Body of pancreas (tissue), 4 donors: ENCODE measurements at regions not wholly inside any gene's neighbourhood (a gene's known extent, or its start where the extent isn't known, plus 50 kb on each side); places are given as distances from the start of the nearest gene placed in this dataset.
A peak's percentile ranks its signal among the peaks of the same experiment; 100 is the strongest.

Experiments used
- ATAC-seq: fragments of 150-250 bp; one replicate; pipeline ENCODE4 v1.9.1; 2016
- DNase-seq, 4 donors: peaks; one replicate each; pipeline ENCODE4 v3.0.0-alpha.2; 2019
- H3K27ac ChIP-seq, 4 donors: fragments of 200-600 bp; sonication (generic); 1 replicate in 3 of 4; 2 replicates in 1 of 4; pipeline versions ENCODE4 v1.5.1 to v1.6.1; 2016 to 2019; ENCODE audit warnings: mild to moderate bottlenecking in 1 of 4, mixed read lengths in 1 of 4, moderate library complexity in 1 of 4
- H3K27me3 ChIP-seq, 2 donors: fragments of 200-600 bp; sonication (generic); one replicate each; pipeline ENCODE4 v1.6.0; 2016; ENCODE audit warnings: mild to moderate bottlenecking in 1 of 2
- H3K36me3 ChIP-seq, 2 donors: fragments of 200-600 bp; sonication (generic); replicated peaks in 1 of 2; 2 replicates each; pipeline ENCODE4 v1.5.1; 2016; ENCODE audit warnings: low read depth in 2 of 2; ENCODE audit not compliant: insufficient read depth in 1 of 2
- H3K4me1 ChIP-seq: fragments of 200-600 bp; sonication (generic); one replicate; pipeline ENCODE4 v1.6.0; 2016
- H3K4me3 ChIP-seq, 2 donors: fragments of 200-600 bp; sonication (generic); 1 replicate in 1 of 2; 2 replicates in 1 of 2; pipeline ENCODE4 v1.5.1; 2016 to 2019
- H3K9me3 ChIP-seq, 3 donors: fragments of 200-600 bp; sonication (generic); 1 replicate in 2 of 3; 2 replicates in 1 of 3; pipeline ENCODE4 v1.5.1; 2016
- POLR2A ChIP-seq, 3 donors: fragments of 450-650 bp; IDR thresholded peaks; one replicate each; pipeline ENCODE4 v1.6.1; 2016; ENCODE audit warnings: antibody characterized with exemption in 3 of 3, mild to moderate bottlenecking in 2 of 3
- WGBS, 2 donors: methylation state at CpG; one replicate each; pipeline ENCODE4 v1.1.5; 2017; 5-methylcytosine and 5-hydroxymethylcytosine counted together
- intact Hi-C: fragments of 100-400 bp; cut with DNase I; formaldehyde crosslinking; loops from one replicate; pipeline ENCODE4 v1.15.1; 2023
- TF ChIP-seq, protein P1 (sequence below), 7 experiments: fragments of 450-650 bp in 4 of 7; fragments of 200-600 bp in 3 of 7; sonication (generic) in 3 of 7; IDR thresholded peaks; one replicate each; pipeline ENCODE4 v1.5.1; 2016 to 2019; ENCODE audit warnings: antibody characterized with exemption in 7 of 7

- ATAC-seq = no peak
- 44 to 59% methylated on average over 1 of the region's 1 CpG for WGBS, 2 donors
- no peak for DNase-seq
- Histone ChIP-seq H3K4me1 (no peaks in the 10 kb centered on the region), H3K4me3 (no peak overlapping the region), H3K27ac (no peak overlapping the region), H3K9me3 (no peaks in the 10 kb centered on the region), H3K27me3 (no peaks in the 10 kb centered on the region), H3K36me3 (no peaks in the 10 kb centered on the region)
- intact Hi-C loops = loop anchor here (10.0 kb wide), 1 partner anchor 55 kb away; no protein-coding TSS in a partner anchor
- TF ChIP-seq, protein P1, sequence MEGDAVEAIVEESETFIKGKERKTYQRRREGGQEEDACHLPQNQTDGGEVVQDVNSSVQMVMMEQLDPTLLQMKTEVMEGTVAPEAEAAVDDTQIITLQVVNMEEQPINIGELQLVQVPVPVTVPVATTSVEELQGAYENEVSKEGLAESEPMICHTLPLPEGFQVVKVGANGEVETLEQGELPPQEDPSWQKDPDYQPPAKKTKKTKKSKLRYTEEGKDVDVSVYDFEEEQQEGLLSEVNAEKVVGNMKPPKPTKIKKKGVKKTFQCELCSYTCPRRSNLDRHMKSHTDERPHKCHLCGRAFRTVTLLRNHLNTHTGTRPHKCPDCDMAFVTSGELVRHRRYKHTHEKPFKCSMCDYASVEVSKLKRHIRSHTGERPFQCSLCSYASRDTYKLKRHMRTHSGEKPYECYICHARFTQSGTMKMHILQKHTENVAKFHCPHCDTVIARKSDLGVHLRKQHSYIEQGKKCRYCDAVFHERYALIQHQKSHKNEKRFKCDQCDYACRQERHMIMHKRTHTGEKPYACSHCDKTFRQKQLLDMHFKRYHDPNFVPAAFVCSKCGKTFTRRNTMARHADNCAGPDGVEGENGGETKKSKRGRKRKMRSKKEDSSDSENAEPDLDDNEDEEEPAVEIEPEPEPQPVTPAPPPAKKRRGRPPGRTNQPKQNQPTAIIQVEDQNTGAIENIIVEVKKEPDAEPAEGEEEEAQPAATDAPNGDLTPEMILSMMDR (IDR thresholded peaks at IDR 0.05) = no peak
- no peak for TF ChIP-seq POLR2A (IDR thresholded peaks at IDR 0.05)
These were observed 290.1 kb upstream of the MPDZ start for GRCh38 chr9:13569602-13570067.

DNA sequence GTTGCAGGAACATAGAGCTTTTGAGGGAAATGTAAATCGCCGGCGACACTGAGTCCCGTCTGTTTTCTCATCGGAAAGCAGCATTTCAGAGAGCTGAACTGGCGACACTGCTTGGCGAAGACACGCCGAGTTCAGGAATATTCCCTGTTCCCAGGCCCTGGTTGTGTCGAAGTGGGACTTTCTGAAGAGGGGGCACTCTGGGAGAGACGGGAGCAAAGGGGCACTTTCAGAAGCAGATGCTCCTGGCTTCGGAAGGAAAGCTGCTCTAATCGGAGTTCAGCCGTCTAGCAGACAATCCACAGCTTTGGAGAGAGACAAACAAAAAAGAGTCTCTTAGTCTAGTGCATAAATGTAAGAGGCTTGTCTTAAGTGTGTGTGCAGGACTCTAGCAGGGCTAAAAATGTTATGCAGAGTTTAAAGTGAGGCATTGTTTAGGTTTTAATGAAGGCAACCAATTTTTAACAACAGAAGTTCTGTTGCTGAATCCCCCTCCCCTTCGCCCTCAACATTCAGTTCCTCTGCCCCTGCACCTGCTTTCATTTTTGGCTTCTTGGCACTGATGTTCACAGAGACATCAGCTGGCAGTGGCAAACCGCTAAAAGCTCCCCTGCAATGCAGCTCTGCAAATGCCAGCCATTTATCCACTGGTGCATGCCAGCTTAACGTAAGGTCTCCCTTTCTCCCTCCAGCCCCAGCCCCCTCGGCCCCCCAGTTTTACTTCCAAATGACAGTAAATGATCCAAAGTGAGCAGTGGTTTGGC is 289.5 kb upstream of the MPDZ start:
- 15 to 22% methylated on average over 18 of the region's 18 CpGs for WGBS, 2 donors
- Histone ChIP-seq H3K4me1 (no peaks in the 10 kb centered on the region), H3K36me3 (no peaks in the 10 kb centered on the region), H3K27ac (peak overlapping the region in 1 of 4 donors; percentile 43), H3K4me3 (no peak overlapping the region), H3K9me3 (no peaks in the 10 kb centered on the region), H3K27me3 (no peaks in the 10 kb centered on the region)
- intact Hi-C loops = no loop called here
- TF ChIP-seq POLR2A (IDR thresholded peaks at IDR 0.05) = no peak
- TF ChIP-seq, protein P1 (IDR thresholded peaks at IDR 0.05) = no peak
- ATAC-seq = peak; percentile 30
- no peak for DNase-seq

DNA sequence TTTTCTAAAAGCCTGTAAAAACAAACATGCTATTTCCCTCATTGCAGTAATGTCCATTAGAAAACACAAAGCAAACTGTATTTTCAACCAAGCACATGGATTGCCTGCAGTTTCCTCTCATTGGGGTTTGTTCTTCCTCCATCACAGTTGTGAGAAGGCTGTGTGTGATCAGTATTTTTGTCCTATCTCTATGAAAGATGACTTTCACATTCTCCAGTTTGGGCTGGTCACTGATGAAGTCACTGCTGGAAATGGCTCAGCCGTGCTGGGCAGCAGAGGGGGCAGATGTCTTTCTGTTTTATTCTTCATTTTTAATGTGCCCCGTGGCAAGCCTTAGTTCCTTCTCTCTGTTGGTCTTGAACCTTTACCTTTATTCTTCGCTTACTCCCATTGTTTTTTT is 288.9 kb upstream of the MPDZ start:
- H3K36me3 ChIP-seq = no peaks in the 10 kb centered on the region
- DNase-seq = no peak
- TF ChIP-seq POLR2A (IDR thresholded peaks at IDR 0.05) = no peak
- TF ChIP-seq, protein P1 (IDR thresholded peaks at IDR 0.05) = no peak
- H3K27me3 ChIP-seq = no peaks in the 10 kb centered on the region
- H3K27ac ChIP-seq = no peak overlapping the region
- H3K4me1 ChIP-seq = no peaks in the 10 kb centered on the region
- intact Hi-C loops = no loop called here
- no peak overlapping the region for H3K4me3 ChIP-seq
- peak; percentile 33 for ATAC-seq
- H3K9me3 ChIP-seq = no peaks in the 10 kb centered on the region
- WGBS, 2 donors = 5 to 10% methylated on average over 3 of the region's 3 CpGs

- TF ChIP-seq POLR2A (IDR thresholded peaks at IDR 0.05) = no peak
- TF ChIP-seq, protein P1 (IDR thresholded peaks at IDR 0.05) = no peak
- Histone ChIP-seq H3K4me1 (no peaks in the 10 kb centered on the region), H3K9me3 (no peaks in the 10 kb centered on the region), H3K4me3 (no peak overlapping the region), H3K27me3 (no peaks in the 10 kb centered on the region), H3K27ac (no peak overlapping the region), H3K36me3 (no peaks in the 10 kb centered on the region)
- intact Hi-C loops = no loop called here
- ATAC-seq (no peak), DNase-seq (no peak)
- 70 to 82% methylated on average over 4 of the region's 4 CpGs for WGBS, 2 donors
These were observed 288.3 kb upstream of the MPDZ start for GRCh38 chr9:13567833-13568232.

GRCh38 chr9:13557746-13558145 is 278.3 kb upstream of the MPDZ start:
- Histone ChIP-seq H3K9me3 (no peaks in the 10 kb centered on the region), H3K36me3 (no peaks in the 10 kb centered on the region), H3K4me1 (no peaks in the 10 kb centered on the region), H3K4me3 (no peak overlapping the region), H3K27ac (no peak overlapping the region), H3K27me3 (no peaks in the 10 kb centered on the region)
- WGBS, 2 donors = 39 to 46% methylated on average over 2 of the region's 2 CpGs
- intact Hi-C loops = no loop called here
- ATAC-seq = no peak
- no peak for DNase-seq
- TF ChIP-seq POLR2A (IDR thresholded peaks at IDR 0.05) = no peak
